Erythroblast (primary cell): ENCODE measurements at regions not wholly inside any gene's neighbourhood (a gene's known extent, or its start where the extent isn't known, plus 50 kb on each side); places are given as distances from the start of the nearest gene placed in this dataset.

Source experiments
- GATA1 ChIP-seq: IDR thresholded peaks from 2 replicates; pipeline ENCODE4 v1.6.1; 2011; ENCODE audit warnings: low read depth, mild to moderate bottlenecking, control low read depth, low read length, moderate library complexity
- POLR2A ChIP-seq: IDR thresholded peaks from 2 replicates; pipeline ENCODE4 v1.6.1; 2011; ENCODE audit warnings: mild to moderate bottlenecking, low read length

DNA sequence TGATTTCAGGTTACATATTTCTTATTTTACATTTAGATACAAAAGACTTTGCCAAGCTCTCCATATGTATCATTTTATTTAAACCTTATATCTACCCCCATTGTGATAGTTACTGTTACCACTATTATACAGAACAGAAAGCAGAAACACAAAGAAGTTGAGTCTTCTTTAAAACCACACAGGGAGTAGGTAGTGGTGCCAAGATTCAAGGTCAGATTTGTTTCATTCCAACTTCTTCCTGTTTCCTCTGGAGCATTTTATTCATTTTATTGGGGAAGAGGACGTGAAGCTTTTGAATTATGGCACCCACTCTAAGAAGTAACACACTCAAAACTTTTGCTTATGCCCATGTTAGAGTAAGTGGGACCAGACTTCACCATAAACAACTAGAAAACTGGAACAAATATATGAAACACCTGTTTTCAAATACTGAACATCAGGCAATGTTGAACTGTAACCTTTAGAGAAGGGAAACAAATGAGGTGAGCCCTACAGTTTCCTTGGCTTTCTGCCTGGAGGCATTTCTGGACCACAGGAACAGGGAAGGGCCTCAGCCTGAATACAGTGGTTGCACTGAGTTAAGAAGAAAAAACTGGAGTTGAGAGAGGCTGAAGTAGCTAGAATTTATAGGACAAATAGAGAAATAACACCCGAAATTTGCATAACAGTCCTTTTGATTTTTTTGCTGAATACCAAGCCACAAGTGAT is 160.4 kb upstream of the SSTR1 start:
- TF ChIP-seq POLR2A, result no peak
- no peak for TF ChIP-seq GATA1
